ENCODE measurements at regions not wholly inside any gene's neighbourhood (a gene's known extent, or its start where the extent isn't known, plus 50 kb on each side); places are given as distances from the start of the nearest gene placed in this dataset.
"Not testable (repeated sequence)": the region's sequence is repeated elsewhere in the genome, so short reads cannot be mapped to it uniquely, and the experiment has no call there.

DNA sequence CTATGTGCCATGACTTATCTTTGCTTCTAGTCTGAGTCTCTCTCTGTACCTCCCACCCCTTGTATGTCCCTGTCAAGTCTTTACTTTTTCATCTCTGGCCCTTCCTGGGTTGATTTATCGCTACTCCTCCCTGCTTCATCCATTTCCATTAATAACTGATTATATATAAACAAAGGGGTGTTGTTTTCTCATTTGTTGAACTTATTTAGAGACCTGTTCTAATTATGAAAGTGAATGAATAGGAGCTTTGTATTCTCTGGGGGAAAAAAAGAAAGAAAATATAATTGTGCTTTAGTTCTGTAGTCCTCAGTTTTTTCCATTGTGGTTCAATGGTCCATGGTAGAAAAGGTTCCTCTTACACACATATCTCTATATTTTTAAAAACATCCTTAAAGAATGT lies 328.9 kb upstream of the PPP2R3A start:
- DNase-seq (ENCODE audit: low read depth, low spot score): no peak

- DNase-seq (ENCODE audit: low read depth, low spot score): no peak
Measured at GRCh38 chr3:135637013-135637412, 328.5 kb upstream of the PPP2R3A start.

DNA sequence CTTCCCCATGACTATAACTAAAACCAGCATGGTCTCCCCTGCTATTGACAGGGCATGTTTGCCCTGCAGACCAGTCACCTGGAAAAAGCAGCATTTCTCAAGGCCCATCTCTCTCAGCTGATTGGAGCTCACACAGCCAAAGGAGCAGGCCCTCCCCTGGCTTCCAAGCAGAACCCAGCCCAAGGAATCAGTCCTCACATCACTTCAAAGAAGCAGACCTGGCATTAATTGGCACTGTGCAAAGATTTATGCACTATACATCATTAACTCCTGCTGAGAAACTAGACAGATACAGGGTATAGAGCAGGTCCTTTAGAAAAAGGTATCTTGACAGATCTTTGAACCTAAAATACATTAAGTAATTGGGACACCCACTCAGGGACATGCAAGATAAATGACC lies 323.8 kb upstream of the PPP2R3A start:
- DNase-seq (ENCODE audit: low read depth, low spot score): no peak

DNA sequence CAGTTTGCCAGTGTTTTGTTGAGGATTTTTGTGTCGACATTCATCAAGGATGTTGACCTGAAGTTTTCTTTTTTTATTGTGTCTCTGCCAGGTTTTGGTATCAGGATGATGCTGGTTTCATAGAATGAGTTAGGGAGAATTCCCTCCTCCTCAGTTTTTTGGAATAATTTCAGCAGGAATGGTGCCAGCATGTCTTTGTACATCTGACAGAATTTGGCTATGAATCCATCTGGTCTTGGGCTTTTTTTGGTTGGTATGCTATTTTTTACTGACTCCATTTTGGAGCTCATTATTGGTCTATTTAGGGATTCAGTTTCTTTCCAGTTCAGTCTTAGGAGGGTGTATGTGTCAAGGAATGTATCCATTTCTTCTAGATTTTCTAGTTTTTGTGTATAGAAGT lies 320.0 kb upstream of the PPP2R3A start:
- DNase-seq (ENCODE audit: low read depth, low spot score): no peak

- no peak for DNase-seq (ENCODE audit: low read depth, low spot score)
Measured at GRCh38 chr3:135646873-135647272, 318.7 kb upstream of the PPP2R3A start.

- DNase-seq (ENCODE audit: low read depth, low spot score): no peak
Measured at GRCh38 chr3:135649361-135649760, 316.2 kb upstream of the PPP2R3A start.

DNA sequence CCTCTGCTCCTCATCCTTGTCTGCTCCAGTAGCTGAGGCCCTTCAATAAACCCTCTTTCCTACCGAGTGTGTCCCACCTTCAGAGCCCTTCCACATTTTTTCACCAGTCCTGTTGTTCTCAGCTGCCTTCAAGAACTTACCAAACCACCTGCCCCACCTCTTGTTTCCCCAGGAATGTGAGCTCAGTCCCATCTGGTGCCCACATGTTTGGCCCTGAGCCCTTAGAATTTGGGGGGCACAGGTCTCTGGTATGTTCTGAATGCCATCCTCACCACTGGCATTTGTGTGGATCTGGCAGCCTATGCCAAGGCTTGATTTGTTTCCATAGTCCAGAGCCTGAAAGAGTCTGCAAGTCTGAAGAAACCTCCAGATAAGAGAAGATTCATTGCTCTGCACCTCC lies 315.2 kb upstream of the PPP2R3A start:
- no peak for DNase-seq (ENCODE audit: low read depth, low spot score)

DNA sequence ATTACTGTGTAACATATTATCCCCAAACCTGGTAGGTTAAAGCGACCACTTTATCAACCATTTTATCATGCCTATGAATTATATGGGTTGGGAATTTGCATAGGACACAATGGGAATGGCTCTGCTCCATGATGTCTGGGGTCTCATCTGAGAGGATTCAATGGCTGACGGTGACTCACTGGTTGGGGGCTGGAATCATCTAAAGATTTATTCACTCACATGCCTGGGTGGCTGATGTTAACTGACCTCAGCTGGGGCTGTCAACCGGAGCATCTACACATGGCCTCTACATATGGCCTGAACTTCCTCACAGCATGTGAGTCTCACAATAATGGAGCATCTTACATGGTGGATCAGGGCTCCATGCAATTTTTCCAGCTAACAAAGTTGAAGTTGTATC lies 313.1 kb upstream of the PPP2R3A start:
- no peak for DNase-seq (ENCODE audit: low read depth, low spot score)

DNA sequence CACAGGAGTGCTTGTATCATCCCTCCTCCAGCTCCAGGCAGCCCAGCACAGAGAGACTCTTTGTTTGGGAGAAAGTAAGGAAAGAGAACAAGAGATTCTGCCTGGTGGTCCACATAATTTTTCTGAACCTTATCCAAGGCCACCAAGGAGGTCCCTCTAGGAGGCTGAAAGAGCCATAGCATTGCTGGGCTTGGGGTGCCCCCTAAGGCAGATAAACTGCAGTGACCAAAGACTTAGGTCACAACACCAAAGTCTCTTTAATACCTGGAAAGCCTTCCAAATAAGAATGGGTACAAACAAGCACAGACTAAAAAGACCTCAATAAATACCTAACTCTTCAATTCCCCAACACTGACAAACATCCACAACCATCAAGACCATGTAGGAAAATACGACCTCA lies 310.2 kb upstream of the PPP2R3A start:
- DNase-seq (ENCODE audit: low read depth, low spot score): no peak

GRCh38 chr3:135658451-135658850 lies 307.1 kb upstream of the PPP2R3A start:
- DNase-seq (ENCODE audit: low read depth, low spot score): not testable (repeated sequence)

GRCh38 chr3:135667061-135667460 lies 298.5 kb upstream of the PPP2R3A start:
- DNase-seq (ENCODE audit: low read depth, low spot score): no peak

DNA sequence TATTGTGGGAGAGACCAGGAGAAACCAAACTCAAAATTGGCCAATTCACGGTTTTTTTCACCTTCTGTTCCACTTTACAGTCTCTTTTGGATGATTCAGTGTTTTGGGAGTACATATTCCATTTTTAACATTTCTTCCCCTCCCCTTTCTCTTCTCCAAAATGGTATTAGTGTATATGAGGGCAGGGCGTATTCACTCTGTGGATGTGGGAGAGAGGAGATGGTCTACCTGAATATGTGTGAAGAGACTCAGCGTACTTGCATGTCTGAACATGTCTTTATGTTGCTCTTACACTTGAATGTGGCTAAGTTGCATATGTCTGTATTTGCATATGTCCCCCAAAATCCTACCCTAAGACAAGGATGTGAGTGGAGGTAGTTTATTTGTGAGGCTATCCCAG lies 291.0 kb upstream of the PPP2R3A start:
- no peak for DNase-seq (ENCODE audit: low read depth, low spot score)

DNA sequence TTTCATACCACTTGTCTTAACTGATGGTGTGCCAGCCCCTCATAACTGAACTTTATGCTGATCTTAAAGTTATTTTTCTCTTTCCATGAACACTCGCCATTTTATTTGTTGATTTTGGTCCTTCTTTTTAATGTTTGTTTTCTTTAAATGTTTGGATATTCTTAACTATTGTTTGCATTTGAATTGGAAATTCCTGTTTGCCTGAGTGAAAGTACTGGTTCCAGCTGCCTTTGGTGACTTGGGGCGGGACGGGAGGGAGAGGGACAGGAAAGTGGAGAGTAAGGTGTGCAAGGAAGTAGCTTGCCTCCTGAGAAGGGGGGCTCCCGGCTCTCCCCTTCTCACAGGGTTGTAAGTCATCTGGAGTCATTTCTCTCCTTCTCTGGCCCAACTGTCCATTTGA lies 287.1 kb upstream of the PPP2R3A start:
- no peak for DNase-seq (ENCODE audit: low read depth, low spot score)

DNA sequence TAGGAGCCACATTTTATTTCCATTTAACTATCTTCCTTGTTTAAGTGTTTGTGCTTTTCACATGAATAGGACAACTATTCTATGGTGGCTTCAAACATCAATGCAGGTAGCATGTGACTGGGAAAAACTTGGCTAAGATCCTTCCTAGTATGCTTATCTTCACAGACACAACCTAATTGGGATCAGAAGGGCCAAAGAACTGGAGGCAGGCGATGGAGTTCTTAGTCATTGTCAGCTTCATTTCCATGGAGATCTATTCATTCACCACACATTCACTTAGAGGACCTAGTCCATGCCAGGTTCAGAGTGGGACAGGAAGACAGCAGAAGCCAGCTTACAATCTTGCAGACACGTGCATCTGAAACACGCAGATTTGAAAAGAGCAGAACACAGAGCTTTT lies 277.5 kb upstream of the PPP2R3A start:
- DNase-seq (ENCODE audit: low read depth, low spot score): no peak

- no peak for DNase-seq (ENCODE audit: low read depth, low spot score)
Measured at GRCh38 chr3:135690664-135691063, 274.9 kb upstream of the PPP2R3A start.

DNA sequence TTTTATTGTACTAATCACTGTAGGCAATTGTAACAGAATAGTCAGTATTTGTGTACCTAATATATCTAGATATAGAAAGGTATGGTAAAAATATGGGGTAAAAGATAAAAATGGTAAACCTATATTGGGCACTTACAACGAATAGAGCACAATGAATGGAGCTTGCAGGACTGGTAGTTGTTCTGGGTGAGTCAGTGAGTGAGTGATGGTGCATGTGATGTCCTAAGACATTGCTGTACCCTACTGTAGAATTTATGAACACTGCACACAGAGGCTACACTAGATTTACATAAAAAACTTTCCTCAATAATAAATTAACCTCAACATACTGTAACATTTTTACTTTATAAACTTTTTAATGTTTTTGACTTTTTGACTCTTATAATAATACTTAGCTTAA lies 274.3 kb upstream of the PPP2R3A start:
- no peak for DNase-seq (ENCODE audit: low read depth, low spot score)

- DNase-seq (ENCODE audit: low read depth, low spot score): no peak
Measured at GRCh38 chr3:135694142-135694541, 271.4 kb upstream of the PPP2R3A start.

- DNase-seq (ENCODE audit: low read depth, low spot score): no peak
Measured at GRCh38 chr3:135699741-135700140, 265.8 kb upstream of the PPP2R3A start.

- DNase-seq (ENCODE audit: low read depth, low spot score): no peak
Measured at GRCh38 chr3:135706758-135707375, 258.7 kb upstream of the PPP2R3A start.

DNA sequence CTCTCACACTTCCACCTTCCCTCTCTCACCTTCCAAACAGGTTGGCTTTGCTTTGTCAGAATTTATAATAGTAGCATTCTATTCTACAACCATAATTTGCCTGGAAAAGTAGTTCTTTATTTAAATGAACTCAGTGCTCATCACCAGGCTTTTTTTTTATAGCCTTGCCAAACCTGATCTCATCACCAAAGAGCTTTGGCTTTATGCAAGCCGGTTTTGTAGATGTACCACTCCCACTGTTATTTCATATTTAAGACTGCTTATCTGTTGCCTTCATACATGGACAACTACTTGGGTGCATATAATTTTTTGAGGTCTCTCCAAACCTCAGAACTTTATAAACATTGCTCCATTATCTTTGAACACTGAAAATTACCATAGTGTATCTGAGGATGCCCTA lies 246.1 kb upstream of the PPP2R3A start:
- DNase-seq (ENCODE audit: low read depth, low spot score): no peak

- DNase-seq (ENCODE audit: low read depth, low spot score): no peak
Measured at GRCh38 chr3:135728007-135728721, 237.4 kb upstream of the PPP2R3A start.

- DNase-seq (ENCODE audit: low read depth, low spot score): no peak
Measured at GRCh38 chr3:135731546-135731945, 234.0 kb upstream of the PPP2R3A start.

- DNase-seq (ENCODE audit: low read depth, low spot score): no peak
Measured at GRCh38 chr3:135736740-135737139, 228.8 kb upstream of the PPP2R3A start.

- no peak for DNase-seq (ENCODE audit: low read depth, low spot score)
Measured at GRCh38 chr3:135739779-135740178, 225.7 kb upstream of the PPP2R3A start.
